ENCODE measurements at regions not wholly inside any gene's neighbourhood (a gene's known extent, or its start where the extent isn't known, plus 50 kb on each side); places are given as distances from the start of the nearest gene placed in this dataset.

GRCh38 chr6:3654898-3655297, 96.6 kb downstream of the PXDC1 start:
- Histone ChIP-seq H3K4me2 (ENCODE audit: insufficient read depth, low read length, poor library complexity, severe bottlenecking) (no peak overlapping the region), H3K4me3 (ENCODE audit: low read length in 2 of 2) (no peak overlapping the region), H2AFZ (ENCODE audit: low read length) (no peak overlapping the region), H2BK120ac (ENCODE audit: low read depth, low read length) (no peak overlapping the region), H3K79me1 (ENCODE audit: low read depth, low read length) (no peaks in the 10 kb centered on the region), H3K18ac (ENCODE audit: low read length) (no peak overlapping the region), H3K36me3 (replicated peaks in 1 of 2; ENCODE audit: control insufficient read depth in 2 of 2, insufficient read depth in 2 of 2, low read length in 2 of 2) (no peaks in the 10 kb centered on the region), H3K4ac (ENCODE audit: low read length) (no peak overlapping the region), H3K27ac (replicated peaks; ENCODE audit: low read length) (no peak overlapping the region), H3K14ac (ENCODE audit: low read length) (no peak overlapping the region), H2BK12ac (ENCODE audit: low read length) (no peak overlapping the region), H3K9ac (ENCODE audit: low read depth, low read length, poor library complexity) (no peak overlapping the region), H4K8ac (ENCODE audit: low read depth, low read length) (no peak overlapping the region), H2BK15ac (ENCODE audit: low read length) (no peak overlapping the region), H3K23ac (ENCODE audit: low read depth, low read length, poor library complexity) (no peak overlapping the region), H3K27me3 (ENCODE audit: control insufficient read depth in 3 of 3, insufficient read depth in 3 of 3, low read depth in 1 of 3, low read length in 3 of 3) (peaks cover 0 to 2% (median 0%) of the 10 kb centered on the region in 3 experiments), H2AK5ac (ENCODE audit: low read depth, low read length) (no peak overlapping the region), H4K91ac (ENCODE audit: low read depth, low read length, poor library complexity) (no peak overlapping the region), H3K9me3 (replicated peaks in 1 of 2; ENCODE audit: control insufficient read depth in 2 of 2, insufficient read depth in 1 of 2, low read depth in 1 of 2, low read length in 2 of 2) (no peaks in the 10 kb centered on the region), H2BK5ac (ENCODE audit: low read length) (no peak overlapping the region), H3K4me1 (ENCODE audit: control insufficient read depth in 2 of 2, insufficient read depth in 1 of 2, low read depth in 1 of 2, low read length in 2 of 2) (peaks cover 0 to 3% of the 10 kb centered on the region in 2 donors)
- DNase-seq (ENCODE audit: low spot score), result no peak
- WGBS, 2 donors (ENCODE audit: extremely low coverage in 2 of 2, insufficient read length in 2 of 2, insufficient replicate concordance in 1 of 2), result no CpG with 5 or more reads among the region's 4 CpGs

- no CpG with 5 or more reads among the region's 12 CpGs for WGBS, 2 donors (ENCODE audit: extremely low coverage in 2 of 2, insufficient read length in 2 of 2, insufficient replicate concordance in 1 of 2)
- H2BK15ac ChIP-seq (ENCODE audit: low read length), result no peak overlapping the region
- H2AK5ac ChIP-seq (ENCODE audit: low read depth, low read length), result no peak overlapping the region
- H3K18ac ChIP-seq (ENCODE audit: low read length), result no peak overlapping the region
- no peak overlapping the region for H4K8ac ChIP-seq (ENCODE audit: low read depth, low read length)
- no peak overlapping the region for H2AFZ ChIP-seq (ENCODE audit: low read length)
- no peak for DNase-seq (ENCODE audit: low spot score)
- H3K14ac ChIP-seq (ENCODE audit: low read length), result no peak overlapping the region
- H3K4me2 ChIP-seq (ENCODE audit: insufficient read depth, low read length, poor library complexity, severe bottlenecking), result no peak overlapping the region
- no peak overlapping the region for H2BK120ac ChIP-seq (ENCODE audit: low read depth, low read length)
- H4K91ac ChIP-seq (ENCODE audit: low read depth, low read length, poor library complexity), result no peak overlapping the region
- no peak overlapping the region for H3K9ac ChIP-seq (ENCODE audit: low read depth, low read length, poor library complexity)
- no peak overlapping the region for H3K23ac ChIP-seq (ENCODE audit: low read depth, low read length, poor library complexity)
- H3K4ac ChIP-seq (ENCODE audit: low read length), result no peak overlapping the region
- H3K27ac ChIP-seq (replicated peaks; ENCODE audit: low read length), result no peak overlapping the region
- H2BK12ac ChIP-seq (ENCODE audit: low read length), result no peak overlapping the region
- H3K79me1 ChIP-seq (ENCODE audit: low read depth, low read length), result no peaks in the 10 kb centered on the region
- peaks cover 0 to 2% (median 0%) of the 10 kb centered on the region in 3 experiments for H3K27me3 ChIP-seq (ENCODE audit: control insufficient read depth in 3 of 3, insufficient read depth in 3 of 3, low read depth in 1 of 3, low read length in 3 of 3)
- H3K9me3 ChIP-seq (replicated peaks in 1 of 2; ENCODE audit: control insufficient read depth in 2 of 2, insufficient read depth in 1 of 2, low read depth in 1 of 2, low read length in 2 of 2), result no peaks in the 10 kb centered on the region
- no peak overlapping the region for H3K4me3 ChIP-seq (ENCODE audit: low read length in 2 of 2)
- no peak overlapping the region for H2BK5ac ChIP-seq (ENCODE audit: low read length)
- no peaks in the 10 kb centered on the region for H3K36me3 ChIP-seq (replicated peaks in 1 of 2; ENCODE audit: control insufficient read depth in 2 of 2, insufficient read depth in 2 of 2, low read length in 2 of 2)
- peaks cover 0 to 3% of the 10 kb centered on the region in 2 donors for H3K4me1 ChIP-seq (ENCODE audit: control insufficient read depth in 2 of 2, insufficient read depth in 1 of 2, low read depth in 1 of 2, low read length in 2 of 2)
These were observed 97.1 kb downstream of the PXDC1 start for GRCh38 chr6:3654436-3654835.

- Histone ChIP-seq H3K4me1 (ENCODE audit: control insufficient read depth in 2 of 2, insufficient read depth in 1 of 2, low read depth in 1 of 2, low read length in 2 of 2) (peaks cover 0 to 3% of the 10 kb centered on the region in 2 donors), H3K14ac (ENCODE audit: low read length) (no peak overlapping the region), H3K4me2 (ENCODE audit: insufficient read depth, low read length, poor library complexity, severe bottlenecking) (no peak overlapping the region), H2BK5ac (ENCODE audit: low read length) (no peak overlapping the region), H4K91ac (ENCODE audit: low read depth, low read length, poor library complexity) (no peak overlapping the region), H2BK15ac (ENCODE audit: low read length) (no peak overlapping the region), H3K27ac (replicated peaks; ENCODE audit: low read length) (no peak overlapping the region), H2AFZ (ENCODE audit: low read length) (no peak overlapping the region), H3K9ac (ENCODE audit: low read depth, low read length, poor library complexity) (no peak overlapping the region), H2BK120ac (ENCODE audit: low read depth, low read length) (no peak overlapping the region), H4K8ac (ENCODE audit: low read depth, low read length) (no peak overlapping the region), H3K18ac (ENCODE audit: low read length) (no peak overlapping the region), H3K4me3 (ENCODE audit: low read length in 2 of 2) (no peak overlapping the region), H3K36me3 (replicated peaks in 1 of 2; ENCODE audit: control insufficient read depth in 2 of 2, insufficient read depth in 2 of 2, low read length in 2 of 2) (no peaks in the 10 kb centered on the region), H3K9me3 (replicated peaks in 1 of 2; ENCODE audit: control insufficient read depth in 2 of 2, insufficient read depth in 1 of 2, low read depth in 1 of 2, low read length in 2 of 2) (no peaks in the 10 kb centered on the region), H3K4ac (ENCODE audit: low read length) (no peak overlapping the region), H2AK5ac (ENCODE audit: low read depth, low read length) (no peak overlapping the region), H3K27me3 (ENCODE audit: control insufficient read depth in 3 of 3, insufficient read depth in 3 of 3, low read depth in 1 of 3, low read length in 3 of 3) (peaks cover 0 to 2% (median 0%) of the 10 kb centered on the region in 3 experiments), H3K79me1 (ENCODE audit: low read depth, low read length) (no peaks in the 10 kb centered on the region), H3K23ac (ENCODE audit: low read depth, low read length, poor library complexity) (no peak overlapping the region), H2BK12ac (ENCODE audit: low read length) (no peak overlapping the region)
- DNase-seq (ENCODE audit: low spot score), result no peak
- no CpG with 5 or more reads among the region's 6 CpGs for WGBS, 2 donors (ENCODE audit: extremely low coverage in 2 of 2, insufficient read length in 2 of 2, insufficient replicate concordance in 1 of 2)
These were observed 97.9 kb downstream of the PXDC1 start for GRCh38 chr6:3653528-3654070.

GRCh38 chr6:3651698-3652229, 99.7 kb downstream of the PXDC1 start:
- Histone ChIP-seq H2BK5ac (ENCODE audit: low read length) (no peak overlapping the region), H3K14ac (ENCODE audit: low read length) (no peak overlapping the region), H2BK120ac (ENCODE audit: low read depth, low read length) (no peak overlapping the region), H2BK12ac (ENCODE audit: low read length) (no peak overlapping the region), H3K4me3 (ENCODE audit: low read length in 2 of 2) (no peak overlapping the region), H3K4me2 (ENCODE audit: insufficient read depth, low read length, poor library complexity, severe bottlenecking) (no peak overlapping the region), H4K91ac (ENCODE audit: low read depth, low read length, poor library complexity) (no peak overlapping the region), H4K8ac (ENCODE audit: low read depth, low read length) (no peak overlapping the region), H3K79me1 (ENCODE audit: low read depth, low read length) (no peaks in the 10 kb centered on the region), H3K27me3 (ENCODE audit: control insufficient read depth in 3 of 3, insufficient read depth in 3 of 3, low read depth in 1 of 3, low read length in 3 of 3) (peaks cover 0 to 2% (median 0%) of the 10 kb centered on the region in 3 experiments), H3K9me3 (replicated peaks in 1 of 2; ENCODE audit: control insufficient read depth in 2 of 2, insufficient read depth in 1 of 2, low read depth in 1 of 2, low read length in 2 of 2) (no peaks in the 10 kb centered on the region), H3K9ac (ENCODE audit: low read depth, low read length, poor library complexity) (no peak overlapping the region), H2AFZ (ENCODE audit: low read length) (no peak overlapping the region), H3K36me3 (replicated peaks in 1 of 2; ENCODE audit: control insufficient read depth in 2 of 2, insufficient read depth in 2 of 2, low read length in 2 of 2) (no peaks in the 10 kb centered on the region), H2BK15ac (ENCODE audit: low read length) (no peak overlapping the region), H3K18ac (ENCODE audit: low read length) (no peak overlapping the region), H2AK5ac (ENCODE audit: low read depth, low read length) (no peak overlapping the region), H3K27ac (replicated peaks; ENCODE audit: low read length) (no peak overlapping the region), H3K23ac (ENCODE audit: low read depth, low read length, poor library complexity) (no peak overlapping the region), H3K4me1 (ENCODE audit: control insufficient read depth in 2 of 2, insufficient read depth in 1 of 2, low read depth in 1 of 2, low read length in 2 of 2) (peaks cover 0 to 3% of the 10 kb centered on the region in 2 donors), H3K4ac (ENCODE audit: low read length) (no peak overlapping the region)
- DNase-seq (ENCODE audit: low spot score), result no peak
- WGBS, 2 donors (ENCODE audit: extremely low coverage in 2 of 2, insufficient read length in 2 of 2, insufficient replicate concordance in 1 of 2), result no CpG with 5 or more reads among the region's 12 CpGs

Data from neuronal stem cell (in vitro differentiated cells).